Tibial nerve (tissue), 4 donors: ENCODE measurements at regions not wholly inside any gene's neighbourhood (a gene's known extent, or its start where the extent isn't known, plus 50 kb on each side); places are given as distances from the start of the nearest gene placed in this dataset.

Experiments used
- EP300 ChIP-seq, 2 donors: sonication (generic); formaldehyde crosslinking; IDR thresholded peaks; one replicate each; pipeline ENCODE4 v1.6.1; 2017; ENCODE audit warnings: antibody characterized with exemption in 2 of 2, mild to moderate bottlenecking in 1 of 2
- POLR2A ChIP-seq, 2 donors: fragments of 450-650 bp; IDR thresholded peaks; one replicate each; pipeline ENCODE4 v1.6.1; 2017; ENCODE audit warnings: antibody characterized with exemption in 2 of 2, mild to moderate bottlenecking in 2 of 2, moderate library complexity in 2 of 2
- TF ChIP-seq, protein P1 (sequence below), 5 experiments: fragments of 200-600 bp in 3 of 5; fragments of 450-650 bp in 2 of 5; sonication (generic) in 3 of 5; IDR thresholded peaks; one replicate each; pipeline ENCODE4 v1.5.1; 2016 to 2019; ENCODE audit warnings: antibody characterized with exemption in 5 of 5, mild to moderate bottlenecking in 3 of 5, moderate library complexity in 2 of 5

DNA sequence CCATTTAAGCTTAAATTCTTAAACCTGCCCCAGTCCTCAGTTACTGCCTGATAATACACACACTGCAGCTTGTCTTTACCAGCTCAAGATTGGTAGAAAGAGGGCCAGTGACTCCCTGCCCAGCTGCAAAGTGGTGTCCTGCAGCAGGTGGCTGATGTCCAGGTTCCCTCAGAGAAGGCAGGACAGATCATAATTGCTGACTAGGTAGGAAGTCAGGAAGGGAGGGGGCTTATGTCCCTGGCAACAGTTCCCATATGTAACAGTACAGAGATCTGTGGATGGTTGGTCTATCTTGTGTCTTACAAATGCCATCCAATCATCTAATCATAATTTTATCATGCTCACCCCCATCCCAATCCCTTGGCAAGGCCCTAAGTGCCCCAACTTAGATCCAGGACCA, 492.1 kb upstream of the PPP2R3A start:
- TF ChIP-seq, protein P1, sequence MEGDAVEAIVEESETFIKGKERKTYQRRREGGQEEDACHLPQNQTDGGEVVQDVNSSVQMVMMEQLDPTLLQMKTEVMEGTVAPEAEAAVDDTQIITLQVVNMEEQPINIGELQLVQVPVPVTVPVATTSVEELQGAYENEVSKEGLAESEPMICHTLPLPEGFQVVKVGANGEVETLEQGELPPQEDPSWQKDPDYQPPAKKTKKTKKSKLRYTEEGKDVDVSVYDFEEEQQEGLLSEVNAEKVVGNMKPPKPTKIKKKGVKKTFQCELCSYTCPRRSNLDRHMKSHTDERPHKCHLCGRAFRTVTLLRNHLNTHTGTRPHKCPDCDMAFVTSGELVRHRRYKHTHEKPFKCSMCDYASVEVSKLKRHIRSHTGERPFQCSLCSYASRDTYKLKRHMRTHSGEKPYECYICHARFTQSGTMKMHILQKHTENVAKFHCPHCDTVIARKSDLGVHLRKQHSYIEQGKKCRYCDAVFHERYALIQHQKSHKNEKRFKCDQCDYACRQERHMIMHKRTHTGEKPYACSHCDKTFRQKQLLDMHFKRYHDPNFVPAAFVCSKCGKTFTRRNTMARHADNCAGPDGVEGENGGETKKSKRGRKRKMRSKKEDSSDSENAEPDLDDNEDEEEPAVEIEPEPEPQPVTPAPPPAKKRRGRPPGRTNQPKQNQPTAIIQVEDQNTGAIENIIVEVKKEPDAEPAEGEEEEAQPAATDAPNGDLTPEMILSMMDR (IDR thresholded peaks at IDR 0.05): no peak
- no peak for TF ChIP-seq POLR2A (IDR thresholded peaks at IDR 0.05)
- no peak for TF ChIP-seq EP300 (IDR thresholded peaks at IDR 0.05)
